ENCODE measurements at regions not wholly inside any gene's neighbourhood (a gene's known extent, or its start where the extent isn't known, plus 50 kb on each side); places are given as distances from the start of the nearest gene placed in this dataset.

GRCh38 chr2:115910270-115910669, 1467.8 kb downstream of the DPP10 start (continued):
- TF ChIP-seq ZNF592 (IDR thresholded peaks at IDR 0.05) (no peak), POU2F2 (IDR thresholded peaks at IDR 0.05; ENCODE audit: borderline replicate concordance, low read depth, low read length) (no peak), IKZF2 (IDR thresholded peaks at IDR 0.05) (no peak), RAD21 (IDR thresholded peaks at IDR 0.05; ENCODE audit: insufficient read depth, low read depth, low read length) (no peak)
- TF ChIP-seq, protein P1, sequence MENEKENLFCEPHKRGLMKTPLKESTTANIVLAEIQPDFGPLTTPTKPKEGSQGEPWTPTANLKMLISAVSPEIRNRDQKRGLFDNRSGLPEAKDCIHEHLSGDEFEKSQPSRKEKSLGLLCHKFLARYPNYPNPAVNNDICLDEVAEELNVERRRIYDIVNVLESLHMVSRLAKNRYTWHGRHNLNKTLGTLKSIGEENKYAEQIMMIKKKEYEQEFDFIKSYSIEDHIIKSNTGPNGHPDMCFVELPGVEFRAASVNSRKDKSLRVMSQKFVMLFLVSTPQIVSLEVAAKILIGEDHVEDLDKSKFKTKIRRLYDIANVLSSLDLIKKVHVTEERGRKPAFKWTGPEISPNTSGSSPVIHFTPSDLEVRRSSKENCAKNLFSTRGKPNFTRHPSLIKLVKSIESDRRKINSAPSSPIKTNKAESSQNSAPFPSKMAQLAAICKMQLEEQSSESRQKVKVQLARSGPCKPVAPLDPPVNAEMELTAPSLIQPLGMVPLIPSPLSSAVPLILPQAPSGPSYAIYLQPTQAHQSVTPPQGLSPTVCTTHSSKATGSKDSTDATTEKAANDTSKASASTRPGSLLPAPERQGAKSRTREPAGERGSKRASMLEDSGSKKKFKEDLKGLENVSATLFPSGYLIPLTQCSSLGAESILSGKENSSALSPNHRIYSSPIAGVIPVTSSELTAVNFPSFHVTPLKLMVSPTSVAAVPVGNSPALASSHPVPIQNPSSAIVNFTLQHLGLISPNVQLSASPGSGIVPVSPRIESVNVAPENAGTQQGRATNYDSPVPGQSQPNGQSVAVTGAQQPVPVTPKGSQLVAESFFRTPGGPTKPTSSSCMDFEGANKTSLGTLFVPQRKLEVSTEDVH (IDR thresholded peaks at IDR 0.05; ENCODE audit: low read depth, partially characterized antibody), result no peak
- TF ChIP-seq, protein P2, sequence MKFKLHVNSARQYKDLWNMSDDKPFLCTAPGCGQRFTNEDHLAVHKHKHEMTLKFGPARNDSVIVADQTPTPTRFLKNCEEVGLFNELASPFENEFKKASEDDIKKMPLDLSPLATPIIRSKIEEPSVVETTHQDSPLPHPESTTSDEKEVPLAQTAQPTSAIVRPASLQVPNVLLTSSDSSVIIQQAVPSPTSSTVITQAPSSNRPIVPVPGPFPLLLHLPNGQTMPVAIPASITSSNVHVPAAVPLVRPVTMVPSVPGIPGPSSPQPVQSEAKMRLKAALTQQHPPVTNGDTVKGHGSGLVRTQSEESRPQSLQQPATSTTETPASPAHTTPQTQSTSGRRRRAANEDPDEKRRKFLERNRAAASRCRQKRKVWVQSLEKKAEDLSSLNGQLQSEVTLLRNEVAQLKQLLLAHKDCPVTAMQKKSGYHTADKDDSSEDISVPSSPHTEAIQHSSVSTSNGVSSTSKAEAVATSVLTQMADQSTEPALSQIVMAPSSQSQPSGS (IDR thresholded peaks at IDR 0.05; ENCODE audit: low read length), result no peak

All from GM12878 (cell line).